GM23248 (cell line): ENCODE measurements at regions not wholly inside any gene's neighbourhood (a gene's known extent, or its start where the extent isn't known, plus 50 kb on each side); places are given as distances from the start of the nearest gene placed in this dataset.

Experiments
- EZH2 ChIP-seq: fragments of 200-600 bp; sonication (generic); IDR thresholded peaks from 2 replicates; pipeline ENCODE4 v1.6.1; 2018; ENCODE audit warnings: antibody characterized with exemption, mild to moderate bottlenecking; ENCODE audit not compliant: insufficient read depth, poor library complexity, severe bottlenecking
- EZH2phosphoT487 ChIP-seq: fragments of 200-600 bp; sonication (generic); IDR thresholded peaks from 2 replicates; pipeline ENCODE4 v1.6.1; 2018; ENCODE audit warnings: antibody characterized with exemption, moderate library complexity, mild to moderate bottlenecking, low read depth; ENCODE audit not compliant: insufficient read depth

DNA sequence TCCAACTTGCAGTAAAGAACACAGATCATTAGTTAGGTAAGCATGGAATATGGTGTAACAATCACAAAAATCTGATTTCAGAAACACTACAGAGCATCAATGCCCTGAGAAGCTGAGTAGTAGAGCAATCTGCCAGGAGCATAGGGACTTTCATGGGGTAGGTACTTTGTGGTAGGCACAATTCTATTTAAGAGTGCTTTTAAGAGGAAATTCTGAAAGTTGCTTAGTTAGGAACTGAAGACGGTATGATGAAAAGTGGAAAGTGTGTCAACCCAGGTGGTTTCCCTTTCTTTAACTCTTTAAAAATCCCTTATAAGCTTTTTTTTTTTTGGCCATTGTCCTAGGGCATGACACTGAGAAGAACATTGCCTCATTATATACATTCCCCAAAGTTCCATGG is 535.7 kb upstream of the FBXO33 start:
- TF ChIP-seq EZH2 (no peak), EZH2phosphoT487 (no peak)
